Thyroid gland (tissue), 4 donors: ENCODE measurements at regions not wholly inside any gene's neighbourhood (a gene's known extent, or its start where the extent isn't known, plus 50 kb on each side); places are given as distances from the start of the nearest gene placed in this dataset.

Experiments
- CTCF ChIP-seq, 6 experiments: fragments of 200-600 bp in 3 of 6; fragments of 450-650 bp in 3 of 6; sonication (generic) in 3 of 6; IDR thresholded peaks; one replicate each; pipeline ENCODE4 v1.5.1; 2016 to 2019; ENCODE audit warnings: antibody characterized with exemption in 6 of 6, mild to moderate bottlenecking in 2 of 6, inconsistent platforms in 1 of 6, moderate library complexity in 1 of 6
- POLR2A ChIP-seq, 2 donors: fragments of 450-650 bp; IDR thresholded peaks; one replicate each; pipeline ENCODE4 v1.6.1; 2017; ENCODE audit warnings: antibody characterized with exemption in 2 of 2, mild to moderate bottlenecking in 2 of 2, moderate library complexity in 1 of 2

DNA sequence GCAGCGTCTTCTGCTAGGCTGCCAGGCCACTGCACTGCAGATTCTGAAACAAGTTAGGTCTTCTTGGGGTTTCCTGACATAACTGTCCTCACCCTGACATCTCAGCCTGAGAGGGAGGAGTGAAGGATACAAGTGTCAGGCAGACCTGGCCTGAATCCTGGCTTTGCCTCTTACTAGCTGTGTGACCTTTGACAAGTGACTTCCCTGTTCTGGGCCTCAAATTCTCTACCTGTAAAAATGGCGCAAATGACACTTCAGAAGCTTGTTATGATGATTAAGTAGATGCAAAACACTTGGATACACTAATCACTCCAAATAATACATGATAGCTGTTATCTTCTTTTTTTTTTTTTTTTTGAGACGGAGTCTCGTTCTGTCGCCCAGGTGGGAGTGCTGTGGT lies 119.2 kb upstream of the BOD1 start:
- TF ChIP-seq CTCF (IDR thresholded peaks at IDR 0.05) (no peak), POLR2A (IDR thresholded peaks at IDR 0.05) (no peak)
